Liver (tissue), 8 donors: ENCODE measurements at regions not wholly inside any gene's neighbourhood (a gene's known extent, or its start where the extent isn't known, plus 50 kb on each side); places are given as distances from the start of the nearest gene placed in this dataset.

ENCODE experiments used
- DNase-seq: peaks from one replicate; pipeline ENCODE4 v3.0.0-alpha.2; 2017; ENCODE audit warnings: low spot score
- H3K27ac ChIP-seq, 2 donors: one replicate each; pipeline ENCODE4 v1.7.0; 2013; ENCODE audit warnings: inconsistent platforms in 2 of 2, low read length in 2 of 2, control low read depth in 1 of 2, low read depth in 1 of 2, mild to moderate bottlenecking in 1 of 2
- H3K27me3 ChIP-seq, 4 donors: one replicate each; pipeline versions ENCODE4 v1.6.1 to v1.7.0; 2013; ENCODE audit warnings: low read length in 3 of 4, inconsistent platforms in 1 of 4, mild to moderate bottlenecking in 1 of 4, moderate library complexity in 1 of 4; ENCODE audit not compliant: control insufficient read depth in 4 of 4, insufficient read depth in 4 of 4
- H3K36me3 ChIP-seq, 4 donors: one replicate each; pipeline versions ENCODE4 v1.6.1 to v1.7.0; 2013; ENCODE audit warnings: low read length in 3 of 4, mild to moderate bottlenecking in 3 of 4, low read depth in 1 of 4, moderate library complexity in 1 of 4; ENCODE audit not compliant: control insufficient read depth in 4 of 4, insufficient read depth in 3 of 4
- H3K4me1 ChIP-seq, 4 donors: one replicate each; pipeline versions ENCODE4 v1.6.1 to v1.7.0; 2013; ENCODE audit warnings: low read length in 3 of 4, mild to moderate bottlenecking in 3 of 4, moderate library complexity in 1 of 4; ENCODE audit not compliant: control insufficient read depth in 4 of 4, insufficient read depth in 4 of 4
- H3K4me3 ChIP-seq, 3 donors: one replicate each; pipeline versions ENCODE4 v1.6.1 to v1.7.0; 2013; ENCODE audit warnings: low read length in 3 of 3, control low read depth in 1 of 3, low read depth in 1 of 3, mild to moderate bottlenecking in 1 of 3
- H3K9ac ChIP-seq, 2 donors: one replicate each; pipeline ENCODE4 v1.7.0; 2013; ENCODE audit warnings: low read length in 2 of 2, mild to moderate bottlenecking in 2 of 2, moderate library complexity in 2 of 2, control low read depth in 1 of 2, low read depth in 1 of 2
- H3K9me3 ChIP-seq, 4 donors: one replicate each; pipeline versions ENCODE4 v1.6.1 to v1.7.0; 2013; ENCODE audit warnings: low read length in 3 of 4; ENCODE audit not compliant: control insufficient read depth in 4 of 4
- EGR1 ChIP-seq, 2 donors: IDR thresholded peaks; 2 replicates each; pipeline ENCODE4 v1.6.1; 2016 to 2018; ENCODE audit warnings: antibody characterized with exemption in 2 of 2, low read depth in 2 of 2
- FOXA1 ChIP-seq: IDR thresholded peaks from 2 replicates; pipeline ENCODE4 v1.6.1; 2016; ENCODE audit warnings: antibody characterized with exemption
- FOXA2 ChIP-seq: IDR thresholded peaks from 2 replicates; pipeline ENCODE4 v1.6.1; 2016; ENCODE audit warnings: antibody characterized with exemption
- GABPA ChIP-seq, 2 donors: IDR thresholded peaks in 1 of 2; conservative IDR thresholded peaks in 1 of 2; 2 replicates each; pipeline ENCODE4 v1.6.1; 2016; ENCODE audit warnings: antibody characterized with exemption in 2 of 2, mild to moderate bottlenecking in 1 of 2, moderate library complexity in 1 of 2
- HNF4A ChIP-seq, 2 donors: conservative IDR thresholded peaks; 2 replicates each; pipeline ENCODE4 v1.6.1; 2016; ENCODE audit warnings: antibody characterized with exemption in 2 of 2, mild to moderate bottlenecking in 2 of 2
- HNF4G ChIP-seq: IDR thresholded peaks from 2 replicates; pipeline ENCODE4 v1.6.1; 2016; ENCODE audit warnings: antibody characterized with exemption
- JUND ChIP-seq, 2 donors: IDR thresholded peaks; 2 replicates each; pipeline ENCODE4 v1.6.1; 2016; ENCODE audit warnings: antibody characterized with exemption in 2 of 2
- NR2F2 ChIP-seq: IDR thresholded peaks from 2 replicates; pipeline ENCODE4 v1.6.1; 2016; ENCODE audit warnings: antibody characterized with exemption
- RAD21 ChIP-seq, 2 donors: IDR thresholded peaks; 2 replicates each; pipeline ENCODE4 v1.6.1; 2016; ENCODE audit warnings: antibody characterized with exemption in 2 of 2, mild to moderate bottlenecking in 2 of 2
- RXRA ChIP-seq, 2 donors: IDR thresholded peaks; 2 replicates each; pipeline ENCODE4 v1.6.1; 2017 to 2018; ENCODE audit warnings: antibody characterized with exemption in 2 of 2, mild to moderate bottlenecking in 1 of 2
- SP1 ChIP-seq: IDR thresholded peaks from 2 replicates; pipeline ENCODE4 v1.6.1; 2018; ENCODE audit warnings: antibody characterized with exemption, mild to moderate bottlenecking
- TAF1 ChIP-seq: conservative IDR thresholded peaks from 2 replicates; pipeline ENCODE4 v1.6.1; 2016; ENCODE audit warnings: antibody characterized with exemption, mild to moderate bottlenecking
- YY1 ChIP-seq: IDR thresholded peaks from 2 replicates; pipeline ENCODE4 v1.6.1; 2016; ENCODE audit warnings: antibody characterized with exemption, mild to moderate bottlenecking
- WGBS: extraction: QIAGEN DNeasy Blood & Tissue Kit; methylation state at CpG from one replicate; pipeline ENCODE4 v1.1.7; 2013; 5-methylcytosine and 5-hydroxymethylcytosine counted together
- TF ChIP-seq, protein P1 (sequence below): IDR thresholded peaks from 2 replicates; pipeline ENCODE4 v1.6.1; 2016; ENCODE audit warnings: antibody characterized with exemption, mild to moderate bottlenecking
- TF ChIP-seq, protein P2 (sequence below): fragments of 150-350 bp; IDR thresholded peaks from 2 replicates; pipeline ENCODE4 v1.5.1; 2017; ENCODE audit warnings: improper control_type of control experiment, low read depth, low read length; ENCODE audit not compliant: missing input control
- TF ChIP-seq, protein P3 (sequence below): IDR thresholded peaks from 2 replicates; pipeline ENCODE4 v1.6.1; 2016; ENCODE audit warnings: antibody characterized with exemption
- TF ChIP-seq, protein P4 (sequence below): IDR thresholded peaks from 2 replicates; pipeline ENCODE4 v1.6.1; 2016; ENCODE audit warnings: antibody characterized with exemption
- TF ChIP-seq, protein P5 (sequence below): IDR thresholded peaks from 2 replicates; pipeline ENCODE4 v1.6.1; 2016; ENCODE audit warnings: antibody characterized with exemption
- donor health status: healthy.
- donor health status: healthy.
- donor health status: healthy.
- donor health status: healthy.
- donor health status: healthy.

DNA sequence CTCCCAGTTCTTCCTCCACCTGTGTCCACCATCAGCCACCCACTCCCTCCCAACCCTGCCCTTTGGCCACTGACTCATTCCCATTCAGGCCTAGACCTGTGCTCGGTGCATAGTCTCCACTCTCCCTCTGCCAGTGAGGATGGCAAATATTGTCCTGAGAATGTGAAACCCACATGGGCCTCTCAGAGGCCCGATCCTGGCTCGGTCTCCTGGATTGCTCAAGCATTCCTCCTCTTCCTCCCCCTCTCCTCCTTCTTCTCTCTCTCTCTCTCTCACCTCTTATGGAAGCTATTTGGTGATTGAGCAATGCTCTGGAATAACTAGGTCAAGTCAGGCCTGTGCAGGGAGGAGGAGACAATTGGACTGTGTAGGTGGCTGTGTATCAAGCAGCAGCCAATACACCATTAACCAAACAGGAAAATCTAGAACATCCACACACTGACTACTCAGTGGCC, 99.9 kb downstream of the KLF4 start:
- H3K27ac ChIP-seq = peak overlapping the region; percentile 3 to 17
- WGBS = 30% methylated on average over 3 of the region's 3 CpGs

More for the DNA sequence above, 99.9 kb downstream of the KLF4 start:
- Histone ChIP-seq H3K36me3 (no peaks in the 10 kb centered on the region), H3K27me3 (no peaks in the 10 kb centered on the region), H3K4me1 (peaks cover 0 to 7% (median 2%) of the 10 kb centered on the region in 4 donors), H3K9ac (no peak overlapping the region), H3K9me3 (no peaks in the 10 kb centered on the region), H3K4me3 (no peak overlapping the region)
- DNase-seq = no peak
- TF ChIP-seq FOXA2 (peak; percentile 20), JUND (IDR thresholded peaks at IDR 0.05) (peak; percentile 41 to 97), EGR1 (IDR thresholded peaks at IDR 0.05; ENCODE audit: low read depth in 2 of 2) (peak in 1 of 2 donors; percentile 88), SP1 (peak; percentile 41), YY1 (peak; percentile 76), RAD21 (IDR thresholded peaks at IDR 0.05) (peak in 1 of 2 donors; percentile 46), FOXA1 (no peak), HNF4A (conservative IDR thresholded peaks at IDR 0.05) (peak; percentile 67 to 93), NR2F2 (no peak), TAF1 (no peak), HNF4G (no peak), RXRA (IDR thresholded peaks at IDR 0.05) (peak; percentile 44 to 84), GABPA (IDR thresholded peaks at IDR 0.05 in 1 of 2, conservative IDR thresholded peaks at IDR 0.05 in 1 of 2) (peak in 1 of 2 donors; percentile 38)
- TF ChIP-seq, protein P1, sequence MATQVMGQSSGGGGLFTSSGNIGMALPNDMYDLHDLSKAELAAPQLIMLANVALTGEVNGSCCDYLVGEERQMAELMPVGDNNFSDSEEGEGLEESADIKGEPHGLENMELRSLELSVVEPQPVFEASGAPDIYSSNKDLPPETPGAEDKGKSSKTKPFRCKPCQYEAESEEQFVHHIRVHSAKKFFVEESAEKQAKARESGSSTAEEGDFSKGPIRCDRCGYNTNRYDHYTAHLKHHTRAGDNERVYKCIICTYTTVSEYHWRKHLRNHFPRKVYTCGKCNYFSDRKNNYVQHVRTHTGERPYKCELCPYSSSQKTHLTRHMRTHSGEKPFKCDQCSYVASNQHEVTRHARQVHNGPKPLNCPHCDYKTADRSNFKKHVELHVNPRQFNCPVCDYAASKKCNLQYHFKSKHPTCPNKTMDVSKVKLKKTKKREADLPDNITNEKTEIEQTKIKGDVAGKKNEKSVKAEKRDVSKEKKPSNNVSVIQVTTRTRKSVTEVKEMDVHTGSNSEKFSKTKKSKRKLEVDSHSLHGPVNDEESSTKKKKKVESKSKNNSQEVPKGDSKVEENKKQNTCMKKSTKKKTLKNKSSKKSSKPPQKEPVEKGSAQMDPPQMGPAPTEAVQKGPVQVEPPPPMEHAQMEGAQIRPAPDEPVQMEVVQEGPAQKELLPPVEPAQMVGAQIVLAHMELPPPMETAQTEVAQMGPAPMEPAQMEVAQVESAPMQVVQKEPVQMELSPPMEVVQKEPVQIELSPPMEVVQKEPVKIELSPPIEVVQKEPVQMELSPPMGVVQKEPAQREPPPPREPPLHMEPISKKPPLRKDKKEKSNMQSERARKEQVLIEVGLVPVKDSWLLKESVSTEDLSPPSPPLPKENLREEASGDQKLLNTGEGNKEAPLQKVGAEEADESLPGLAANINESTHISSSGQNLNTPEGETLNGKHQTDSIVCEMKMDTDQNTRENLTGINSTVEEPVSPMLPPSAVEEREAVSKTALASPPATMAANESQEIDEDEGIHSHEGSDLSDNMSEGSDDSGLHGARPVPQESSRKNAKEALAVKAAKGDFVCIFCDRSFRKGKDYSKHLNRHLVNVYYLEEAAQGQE = peak; percentile 41
- TF ChIP-seq, protein P2, sequence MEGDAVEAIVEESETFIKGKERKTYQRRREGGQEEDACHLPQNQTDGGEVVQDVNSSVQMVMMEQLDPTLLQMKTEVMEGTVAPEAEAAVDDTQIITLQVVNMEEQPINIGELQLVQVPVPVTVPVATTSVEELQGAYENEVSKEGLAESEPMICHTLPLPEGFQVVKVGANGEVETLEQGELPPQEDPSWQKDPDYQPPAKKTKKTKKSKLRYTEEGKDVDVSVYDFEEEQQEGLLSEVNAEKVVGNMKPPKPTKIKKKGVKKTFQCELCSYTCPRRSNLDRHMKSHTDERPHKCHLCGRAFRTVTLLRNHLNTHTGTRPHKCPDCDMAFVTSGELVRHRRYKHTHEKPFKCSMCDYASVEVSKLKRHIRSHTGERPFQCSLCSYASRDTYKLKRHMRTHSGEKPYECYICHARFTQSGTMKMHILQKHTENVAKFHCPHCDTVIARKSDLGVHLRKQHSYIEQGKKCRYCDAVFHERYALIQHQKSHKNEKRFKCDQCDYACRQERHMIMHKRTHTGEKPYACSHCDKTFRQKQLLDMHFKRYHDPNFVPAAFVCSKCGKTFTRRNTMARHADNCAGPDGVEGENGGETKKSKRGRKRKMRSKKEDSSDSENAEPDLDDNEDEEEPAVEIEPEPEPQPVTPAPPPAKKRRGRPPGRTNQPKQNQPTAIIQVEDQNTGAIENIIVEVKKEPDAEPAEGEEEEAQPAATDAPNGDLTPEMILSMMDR = no peak
- TF ChIP-seq, protein P3, sequence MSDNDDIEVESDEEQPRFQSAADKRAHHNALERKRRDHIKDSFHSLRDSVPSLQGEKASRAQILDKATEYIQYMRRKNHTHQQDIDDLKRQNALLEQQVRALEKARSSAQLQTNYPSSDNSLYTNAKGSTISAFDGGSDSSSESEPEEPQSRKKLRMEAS = peak; percentile 76
- TF ChIP-seq, protein P4, sequence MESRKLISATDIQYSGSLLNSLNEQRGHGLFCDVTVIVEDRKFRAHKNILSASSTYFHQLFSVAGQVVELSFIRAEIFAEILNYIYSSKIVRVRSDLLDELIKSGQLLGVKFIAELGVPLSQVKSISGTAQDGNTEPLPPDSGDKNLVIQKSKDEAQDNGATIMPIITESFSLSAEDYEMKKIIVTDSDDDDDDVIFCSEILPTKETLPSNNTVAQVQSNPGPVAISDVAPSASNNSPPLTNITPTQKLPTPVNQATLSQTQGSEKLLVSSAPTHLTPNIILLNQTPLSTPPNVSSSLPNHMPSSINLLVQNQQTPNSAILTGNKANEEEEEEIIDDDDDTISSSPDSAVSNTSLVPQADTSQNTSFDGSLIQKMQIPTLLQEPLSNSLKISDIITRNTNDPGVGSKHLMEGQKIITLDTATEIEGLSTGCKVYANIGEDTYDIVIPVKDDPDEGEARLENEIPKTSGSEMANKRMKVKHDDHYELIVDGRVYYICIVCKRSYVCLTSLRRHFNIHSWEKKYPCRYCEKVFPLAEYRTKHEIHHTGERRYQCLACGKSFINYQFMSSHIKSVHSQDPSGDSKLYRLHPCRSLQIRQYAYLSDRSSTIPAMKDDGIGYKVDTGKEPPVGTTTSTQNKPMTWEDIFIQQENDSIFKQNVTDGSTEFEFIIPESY = peak; percentile 46
- TF ChIP-seq, protein P5, sequence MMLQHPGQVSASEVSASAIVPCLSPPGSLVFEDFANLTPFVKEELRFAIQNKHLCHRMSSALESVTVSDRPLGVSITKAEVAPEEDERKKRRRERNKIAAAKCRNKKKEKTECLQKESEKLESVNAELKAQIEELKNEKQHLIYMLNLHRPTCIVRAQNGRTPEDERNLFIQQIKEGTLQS = peak; percentile 21
